ENCODE measurements at regions not wholly inside any gene's neighbourhood (a gene's known extent, or its start where the extent isn't known, plus 50 kb on each side); places are given as distances from the start of the nearest gene placed in this dataset.
"Not testable (repeated sequence)": the region's sequence is repeated elsewhere in the genome, so short reads cannot be mapped to it uniquely, and the experiment has no call there.

GRCh38 chr2:7693246-7694075, 776.2 kb downstream of the RNF144A start:
- DNase-seq = no peak

- DNase-seq = peak; percentile 38 to 44
Observed at GRCh38 chr2:7694076-7694985, 777.1 kb downstream of the RNF144A start.

- DNase-seq = not testable (repeated sequence)
Observed at GRCh38 chr2:7696556-7696955, 779.3 kb downstream of the RNF144A start.

- no peak for DNase-seq
Observed at GRCh38 chr2:7697052-7697451, 779.8 kb downstream of the RNF144A start.

GRCh38 chr2:7701791-7702190, 784.6 kb downstream of the RNF144A start:
- no peak for DNase-seq

- no peak for DNase-seq
Observed at GRCh38 chr2:7703048-7703447, 785.8 kb downstream of the RNF144A start.

GRCh38 chr2:7703543-7704144, 786.4 kb downstream of the RNF144A start:
- no peak for DNase-seq

- DNase-seq = no peak
Observed at GRCh38 chr2:7704296-7704865, 787.2 kb downstream of the RNF144A start.

- no peak for DNase-seq
Observed at GRCh38 chr2:7706791-7707190, 789.6 kb downstream of the RNF144A start.

- no peak for DNase-seq
Observed at GRCh38 chr2:7707723-7708122, 790.5 kb downstream of the RNF144A start.

- no peak for DNase-seq
Observed at GRCh38 chr2:7709907-7710306, 792.7 kb downstream of the RNF144A start.

- DNase-seq = no peak
Observed at GRCh38 chr2:7711167-7711566, 794.0 kb downstream of the RNF144A start.

GRCh38 chr2:7719876-7720275, 802.7 kb downstream of the RNF144A start:
- no peak for DNase-seq

- DNase-seq = no peak
Observed at GRCh38 chr2:7721413-7721995, 804.3 kb downstream of the RNF144A start.

- no peak for DNase-seq
Observed at GRCh38 chr2:7722212-7722910, 805.1 kb downstream of the RNF144A start.

GRCh38 chr2:7724336-7724735, 807.1 kb downstream of the RNF144A start:
- no peak for DNase-seq

GRCh38 chr2:7725171-7725849, 808.1 kb downstream of the RNF144A start:
- no peak for DNase-seq

- DNase-seq = no peak
Observed at GRCh38 chr2:7725850-7726242, 808.6 kb downstream of the RNF144A start.

- DNase-seq = no peak
Observed at GRCh38 chr2:7726989-7727388, 809.8 kb downstream of the RNF144A start.

- no peak for DNase-seq
Observed at GRCh38 chr2:7728388-7728787, 811.2 kb downstream of the RNF144A start.

- peak in 1 of 2 experiments; percentile 39 for DNase-seq
Observed at GRCh38 chr2:7730449-7730848, 813.2 kb downstream of the RNF144A start.

Measured in activated CD4-positive, alpha-beta T cell treated with anti-CD3 and anti-CD28 coated beads, Interleukin-2, amount 50 U/mL, for 48 hours (primary cell).